ENCODE measurements at regions not wholly inside any gene's neighbourhood (a gene's known extent, or its start where the extent isn't known, plus 50 kb on each side); places are given as distances from the start of the nearest gene placed in this dataset.

GRCh38 chr13:53144826-53145225 is 116.2 kb downstream of the OLFM4 start:
- DNase-seq (ENCODE audit: low spot score): no peak

GRCh38 chr13:53150568-53150967 is 122.0 kb downstream of the OLFM4 start:
- no peak for DNase-seq (ENCODE audit: low spot score)

- DNase-seq (ENCODE audit: low spot score): peak; percentile 4
Measured at GRCh38 chr13:53151336-53152056, 122.9 kb downstream of the OLFM4 start.

- DNase-seq (ENCODE audit: low spot score): no peak
Measured at GRCh38 chr13:53152057-53152421, 123.4 kb downstream of the OLFM4 start.

GRCh38 chr13:53158201-53158600 is 129.6 kb downstream of the OLFM4 start:
- DNase-seq (ENCODE audit: low spot score): no peak

- DNase-seq (ENCODE audit: low spot score): no peak
Measured at GRCh38 chr13:53159431-53159830, 130.8 kb downstream of the OLFM4 start.

- no peak for DNase-seq (ENCODE audit: low spot score)
Measured at GRCh38 chr13:53160211-53160610, 131.6 kb downstream of the OLFM4 start.

- no peak for DNase-seq (ENCODE audit: low spot score)
Measured at GRCh38 chr13:53161251-53161650, 132.6 kb downstream of the OLFM4 start.

- no peak for DNase-seq (ENCODE audit: low spot score)
Measured at GRCh38 chr13:53165261-53165660, 136.6 kb downstream of the OLFM4 start.

GRCh38 chr13:53167561-53167960 is 138.9 kb downstream of the OLFM4 start:
- DNase-seq (ENCODE audit: low spot score): no peak

GRCh38 chr13:53170910-53171309 is 142.3 kb downstream of the OLFM4 start:
- DNase-seq (ENCODE audit: low spot score): no peak

GRCh38 chr13:53174545-53174944 is 145.9 kb downstream of the OLFM4 start:
- no peak for DNase-seq (ENCODE audit: low spot score)

- no peak for DNase-seq (ENCODE audit: low spot score)
Measured at GRCh38 chr13:53180684-53181083, 152.1 kb downstream of the OLFM4 start.

- no peak for DNase-seq (ENCODE audit: low spot score)
Measured at GRCh38 chr13:53182724-53183123, 154.1 kb downstream of the OLFM4 start.

- no peak for DNase-seq (ENCODE audit: low spot score)
Measured at GRCh38 chr13:53188120-53188519, 159.5 kb downstream of the OLFM4 start.

GRCh38 chr13:53189162-53189561 is 160.5 kb downstream of the OLFM4 start:
- DNase-seq (ENCODE audit: low spot score): no peak

- no peak for DNase-seq (ENCODE audit: low spot score)
Measured at GRCh38 chr13:53191091-53191490, 162.5 kb downstream of the OLFM4 start.

GRCh38 chr13:53197424-53197823 is 168.8 kb downstream of the OLFM4 start:
- DNase-seq (ENCODE audit: low spot score): no peak

- DNase-seq (ENCODE audit: low spot score): no peak
Measured at GRCh38 chr13:53198017-53198416, 169.4 kb downstream of the OLFM4 start.

GRCh38 chr13:53198736-53199135 is 170.1 kb downstream of the OLFM4 start:
- DNase-seq (ENCODE audit: low spot score): no peak

GRCh38 chr13:53200075-53200474 is 171.5 kb downstream of the OLFM4 start:
- DNase-seq (ENCODE audit: low spot score): no peak

GRCh38 chr13:53200498-53201453 is 172.2 kb downstream of the OLFM4 start:
- DNase-seq (ENCODE audit: low spot score): peak; percentile 44
